ENCODE measurements at regions not wholly inside any gene's neighbourhood (a gene's known extent, or its start where the extent isn't known, plus 50 kb on each side); places are given as distances from the start of the nearest gene placed in this dataset.

GRCh38 chr14:21924479-21924878 lies 250.9 kb upstream of the OR4E1 start:
- no peaks in the 10 kb centered on the region for H3K9me3 ChIP-seq
- no peak for ATAC-seq
- no peaks in the 10 kb centered on the region for H3K4me1 ChIP-seq
- in situ Hi-C loops (cut with MboI; ENCODE audit: low sequenced_read_pairs in 4 of 4), result no loop called here
- TF ChIP-seq CTCF (IDR thresholded peaks at IDR 0.05 in 4 of 5, conservative IDR thresholded peaks at IDR 0.05 in 1 of 5) (no peak), POLR2A (IDR thresholded peaks at IDR 0.05) (no peak)
- no peak overlapping the region for H3K27ac ChIP-seq
- H3K36me3 ChIP-seq, result no peaks in the 10 kb centered on the region
- DNase-seq, result no peak
- intact Hi-C loops (cut with DNase I; ENCODE audit: low total_unique reads), result no loop called here
- no peaks in the 10 kb centered on the region for H3K27me3 ChIP-seq
- H3K4me3 ChIP-seq, result no peak overlapping the region

GRCh38 chr14:21923820-21924219 lies 250.2 kb upstream of the OR4E1 start:
- H3K4me3 ChIP-seq, result no peak overlapping the region
- H3K4me1 ChIP-seq, result no peaks in the 10 kb centered on the region
- H3K27me3 ChIP-seq, result no peaks in the 10 kb centered on the region
- H3K36me3 ChIP-seq, result no peaks in the 10 kb centered on the region
- no peak overlapping the region for H3K27ac ChIP-seq
- ATAC-seq (no peak), DNase-seq (no peak)
- in situ Hi-C loops (cut with MboI; ENCODE audit: low sequenced_read_pairs in 4 of 4) (no loop called here), intact Hi-C loops (cut with DNase I; ENCODE audit: low total_unique reads) (no loop called here)
- H3K9me3 ChIP-seq, result no peaks in the 10 kb centered on the region
- TF ChIP-seq POLR2A (IDR thresholded peaks at IDR 0.05) (no peak), CTCF (IDR thresholded peaks at IDR 0.05 in 4 of 5, conservative IDR thresholded peaks at IDR 0.05 in 1 of 5) (no peak)

GRCh38 chr14:21921453-21921852 lies 247.8 kb upstream of the OR4E1 start:
- Histone ChIP-seq H3K27me3 (no peaks in the 10 kb centered on the region), H3K36me3 (no peaks in the 10 kb centered on the region), H3K4me1 (no peaks in the 10 kb centered on the region), H3K4me3 (no peak overlapping the region), H3K27ac (no peak overlapping the region), H3K9me3 (no peaks in the 10 kb centered on the region)
- intact Hi-C loops (cut with DNase I; ENCODE audit: low total_unique reads), result no loop called here
- no peak for DNase-seq
- in situ Hi-C loops (cut with MboI; ENCODE audit: low sequenced_read_pairs in 4 of 4), result no loop called here
- TF ChIP-seq CTCF (IDR thresholded peaks at IDR 0.05 in 4 of 5, conservative IDR thresholded peaks at IDR 0.05 in 1 of 5), result no peak
- no peak for TF ChIP-seq POLR2A (IDR thresholded peaks at IDR 0.05)
- no peak for ATAC-seq

GRCh38 chr14:21917699-21918436 lies 244.2 kb upstream of the OR4E1 start:
- peak overlapping the region in 1 of 4 donors; percentile 48 for H3K4me3 ChIP-seq
- DNase-seq, result no peak
- no peak for TF ChIP-seq POLR2A (IDR thresholded peaks at IDR 0.05)
- peak in 2 of 5 experiments; percentile 32 to 51 for TF ChIP-seq CTCF (IDR thresholded peaks at IDR 0.05 in 4 of 5, conservative IDR thresholded peaks at IDR 0.05 in 1 of 5)
- H3K9me3 ChIP-seq, result no peaks in the 10 kb centered on the region
- no peaks in the 10 kb centered on the region for H3K4me1 ChIP-seq
- no peak for ATAC-seq
- no peak overlapping the region for H3K27ac ChIP-seq
- no peaks in the 10 kb centered on the region for H3K27me3 ChIP-seq
- intact Hi-C loops (cut with DNase I; ENCODE audit: low total_unique reads), result no loop called here
- in situ Hi-C loops (cut with MboI; ENCODE audit: low sequenced_read_pairs in 4 of 4), result no loop called here
- no peaks in the 10 kb centered on the region for H3K36me3 ChIP-seq

GRCh38 chr14:21915826-21916225 lies 242.2 kb upstream of the OR4E1 start:
- TF ChIP-seq CTCF (IDR thresholded peaks at IDR 0.05 in 4 of 5, conservative IDR thresholded peaks at IDR 0.05 in 1 of 5), result no peak
- no peak for TF ChIP-seq POLR2A (IDR thresholded peaks at IDR 0.05)

More at GRCh38 chr14:21915826-21916225, 242.2 kb upstream of the OR4E1 start:
- Histone ChIP-seq H3K36me3 (no peaks in the 10 kb centered on the region), H3K4me1 (no peaks in the 10 kb centered on the region), H3K4me3 (no peak overlapping the region), H3K9me3 (no peaks in the 10 kb centered on the region), H3K27me3 (no peaks in the 10 kb centered on the region), H3K27ac (no peak overlapping the region)
- ATAC-seq (no peak), DNase-seq (no peak)
- intact Hi-C loops (cut with DNase I; ENCODE audit: low total_unique reads) (no loop called here), in situ Hi-C loops (cut with MboI; ENCODE audit: low sequenced_read_pairs in 4 of 4) (no loop called here)
